A549 (cell line): ENCODE measurements at regions not wholly inside any gene's neighbourhood (a gene's known extent, or its start where the extent isn't known, plus 50 kb on each side); places are given as distances from the start of the nearest gene placed in this dataset.

Experiments used
- ATAC-seq, 2 experiments: fragments of 200-7000 bp in 1 of 2; fragments of >200 bp in 1 of 2; cut with Nextera tagmentation in 1 of 2; cut with Tn5 transposase in 1 of 2; 3 replicates each; pipeline versions ENCODE4 v1.8.0 to v1.9.1; 2018 to 2020; ENCODE audit warnings: mild to moderate bottlenecking in 1 of 2, moderate library complexity in 1 of 2
- CTCF ChIA-PET: fragments of 300-600 bp; sonication (Branson Sonifier 250); formaldehyde crosslinking; extraction: SDS; loops from one replicate; lab custom pipeline; 2021; ENCODE audit warnings: antibody characterized with exemption, inconsistent platforms; lab: Yijun Ruan, JAX
- POLR2A ChIA-PET: fragments of 350-600 bp; formaldehyde crosslinking; extraction: SDS; loops from one replicate; lab custom pipeline; 2021; ENCODE audit warnings: antibody characterized with exemption, inconsistent platforms; lab: Yijun Ruan, JAX
- DNase-seq, 2 experiments: peaks; one replicate each; pipeline versions ENCODE4 v3.0.0 to v3.0.0-alpha.2; 2011 to 2016; ENCODE audit warnings: low read depth in 1 of 2, low spot score in 1 of 2
- FAIRE-seq: peaks from 2 replicates; lab custom pipeline; 2011; peaks lifted over from hg19 to GRCh38; lab: Jason Lieb, UNC
- H3K27ac ChIP-seq, 2 experiments: fragments of >200 bp; sonication (Bioruptor Twin); formaldehyde crosslinking; 3 replicates each; pipeline ENCODE4 v1.5.1; 2016 to 2017
- H3K4me1 ChIP-seq: fragments of >200 bp; sonication (Bioruptor Twin); formaldehyde crosslinking; 3 replicates; pipeline ENCODE4 v1.6.1; 2016
- H3K4me2 ChIP-seq: fragments of >200 bp; sonication (Bioruptor Twin); formaldehyde crosslinking; 3 replicates; pipeline ENCODE4 v1.6.1; 2016
- H3K4me3 ChIP-seq: fragments of >200 bp; sonication (Bioruptor Twin); formaldehyde crosslinking; 3 replicates; pipeline ENCODE4 v1.5.1; 2016
- H3K9me3 ChIP-seq: fragments of >200 bp; sonication (Bioruptor Twin); formaldehyde crosslinking; 3 replicates; pipeline ENCODE4 v1.6.1; 2016
- ATOH8 ChIP-seq: fragments of 250-450 bp; sonication (Bioruptor Pico); IDR thresholded peaks from 2 replicates; pipeline ENCODE4 v1.5.0; 2020; ENCODE audit warnings: low read depth, mild to moderate bottlenecking, moderate library complexity
- CEBPB ChIP-seq, 2 experiments: fragments of >200 bp in 1 of 2; sonication (Bioruptor Twin) in 1 of 2; formaldehyde crosslinking in 1 of 2; IDR thresholded peaks; 2 replicates each; pipeline ENCODE4 v1.6.1; 2012 to 2016
- CTCF ChIP-seq: fragments of >200 bp; sonication (Bioruptor Twin); formaldehyde crosslinking; IDR thresholded peaks from 3 replicates; pipeline ENCODE4 v1.5.1; 2016
- E2F6 ChIP-seq: IDR thresholded peaks from 2 replicates; pipeline ENCODE4 v1.6.1; 2012; ENCODE audit warnings: low read depth, borderline replicate concordance
- EHF ChIP-seq: fragments of 250-450 bp; sonication (Bioruptor Pico); IDR thresholded peaks from 2 replicates; pipeline ENCODE4 v1.5.0; 2020; ENCODE audit warnings: mild to moderate bottlenecking
- EHMT2 ChIP-seq: fragments of 200-600 bp; sonication (generic); IDR thresholded peaks from 2 replicates; pipeline ENCODE4 v1.6.1; 2016; ENCODE audit warnings: antibody characterized with exemption, low read depth, mild to moderate bottlenecking, moderate library complexity
- ELK1 ChIP-seq: fragments of 150-350 bp; IDR thresholded peaks from 2 replicates; pipeline ENCODE4 v1.6.1; 2014; ENCODE audit warnings: low read depth, mild to moderate bottlenecking, low read length
- ESRRA ChIP-seq: fragments of 150-350 bp; IDR thresholded peaks from 2 replicates; pipeline ENCODE4 v1.6.1; 2014; ENCODE audit warnings: mild to moderate bottlenecking, low read length, borderline replicate concordance
- FOSB ChIP-seq: fragments of 250-450 bp; sonication (Bioruptor Pico); IDR thresholded peaks from 2 replicates; pipeline ENCODE4 v1.5.0; 2020; ENCODE audit warnings: mild to moderate bottlenecking, moderate library complexity
- FOSL2 ChIP-seq, 2 experiments: fragments of 450-650 bp in 1 of 2; fragments of >200 bp in 1 of 2; sonication (Bioruptor Twin) in 1 of 2; formaldehyde crosslinking; IDR thresholded peaks; 2 replicates each; pipeline versions ENCODE4 v1.5.0 to v1.6.1; 2016 to 2020; ENCODE audit warnings: mild to moderate bottlenecking in 1 of 2, moderate library complexity in 1 of 2
- HES2 ChIP-seq: fragments of >200 bp; sonication (Bioruptor Twin); formaldehyde crosslinking; IDR thresholded peaks from 2 replicates; pipeline ENCODE4 v1.6.1; 2016
- HEYL ChIP-seq: fragments of 250-450 bp; sonication (Bioruptor Pico); IDR thresholded peaks from 2 replicates; pipeline ENCODE4 v1.8.0; 2021; ENCODE audit warnings: mild to moderate bottlenecking, moderate library complexity
- HMGXB4 ChIP-seq: fragments of 250-450 bp; sonication (Bioruptor Pico); IDR thresholded peaks from 2 replicates; pipeline ENCODE4 v1.5.0; 2021; ENCODE audit warnings: mild to moderate bottlenecking, moderate library complexity, borderline replicate concordance
- HOXB5 ChIP-seq: fragments of 250-450 bp; sonication (Bioruptor Pico); IDR thresholded peaks from 2 replicates; pipeline ENCODE4 v1.5.0; 2020; ENCODE audit warnings: mild to moderate bottlenecking, moderate library complexity
- JUN ChIP-seq, 2 experiments: fragments of >200 bp; sonication (Bioruptor Twin); formaldehyde crosslinking; IDR thresholded peaks; 2 replicates in 1 of 2; 3 replicates in 1 of 2; pipeline ENCODE4 v1.6.1; 2016 to 2017
- KDM1A ChIP-seq: fragments of 200-600 bp; sonication (generic); IDR thresholded peaks from 2 replicates; pipeline ENCODE4 v1.6.1; 2016; ENCODE audit warnings: low read depth, mild to moderate bottlenecking
- MAFK ChIP-seq: fragments of 450-650 bp; IDR thresholded peaks from 2 replicates; pipeline ENCODE4 v1.6.1; 2014; ENCODE audit not compliant: partially characterized antibody
- MAZ ChIP-seq: fragments of 150-350 bp; IDR thresholded peaks from 2 replicates; pipeline ENCODE4 v1.6.1; 2014; ENCODE audit warnings: antibody characterized with exemption, low read depth, low read length, borderline replicate concordance
- MYC ChIP-seq: IDR thresholded peaks from 2 replicates; pipeline ENCODE4 v1.6.1; 2012; ENCODE audit warnings: mild to moderate bottlenecking, inconsistent platforms, low read length, improper control_type of control experiment, borderline replicate concordance
- NFE2L2 ChIP-seq: fragments of 150-350 bp; conservative IDR thresholded peaks from 2 replicates; pipeline ENCODE4 v1.6.1; 2014; ENCODE audit warnings: low read length
- PHF8 ChIP-seq: fragments of 200-600 bp; sonication (generic); IDR thresholded peaks from 2 replicates; pipeline ENCODE4 v1.6.1; 2016; ENCODE audit warnings: low read depth, mild to moderate bottlenecking, antibody characterized with exemption, moderate library complexity, borderline replicate concordance
- POLR2A ChIP-seq: IDR thresholded peaks from 2 replicates; pipeline ENCODE4 v1.6.1; 2012; ENCODE audit warnings: mild to moderate bottlenecking, low read length
- POLR2AphosphoS2 ChIP-seq: conservative IDR thresholded peaks from 2 replicates; pipeline ENCODE4 v1.6.1; 2012; ENCODE audit warnings: low read length, improper control_type of control experiment, inconsistent platforms
- RAD21 ChIP-seq, 2 experiments: fragments of >200 bp in 1 of 2; sonication (Bioruptor Twin) in 1 of 2; formaldehyde crosslinking in 1 of 2; IDR thresholded peaks in 1 of 2; conservative IDR thresholded peaks in 1 of 2; 2 replicates in 1 of 2; 3 replicates in 1 of 2; pipeline ENCODE4 v1.6.1; 2012 to 2018; ENCODE audit warnings: inconsistent platforms in 1 of 2
- SMC3 ChIP-seq: fragments of >200 bp; sonication (Bioruptor Twin); formaldehyde crosslinking; IDR thresholded peaks from 3 replicates; pipeline ENCODE4 v1.6.1; 2018; ENCODE audit warnings: inconsistent platforms
- TP53 ChIP-seq: fragments of 250-450 bp; sonication (Bioruptor Pico); IDR thresholded peaks from 2 replicates; pipeline ENCODE4 v1.5.0; 2021; ENCODE audit warnings: mild to moderate bottlenecking, moderate library complexity
- USF2 ChIP-seq: fragments of 450-650 bp; IDR thresholded peaks from 2 replicates; pipeline ENCODE4 v1.6.1; 2014; ENCODE audit warnings: antibody characterized with exemption
- ZC3H11A ChIP-seq: fragments of 450-650 bp; IDR thresholded peaks from 2 replicates; pipeline ENCODE4 v1.6.1; 2014; ENCODE audit warnings: antibody characterized with exemption, mild to moderate bottlenecking
- ZFP36 ChIP-seq: fragments of 450-650 bp; IDR thresholded peaks from 2 replicates; pipeline ENCODE4 v1.6.1; 2014; ENCODE audit warnings: borderline replicate concordance; ENCODE audit not compliant: partially characterized antibody
- ZSCAN20 ChIP-seq: fragments of 250-450 bp; sonication (Bioruptor Pico); IDR thresholded peaks from 2 replicates; pipeline ENCODE4 v1.8.0; 2022; ENCODE audit warnings: mild to moderate bottlenecking, moderate library complexity
- WGBS: methylation state at CpG from one replicate; pipeline ENCODE4 v1.1.6; 2017; ENCODE audit errors: missing lambda C conversion rate; 5-methylcytosine and 5-hydroxymethylcytosine counted together

- Histone ChIP-seq H3K4me3 (no peak overlapping the region), H3K4me2 (no peak overlapping the region), H3K9me3 (no peaks in the 10 kb centered on the region), H3K27ac (no peak overlapping the region), H3K4me1 (no peaks in the 10 kb centered on the region)
- TF ChIP-seq ZFP36 (no peak), NFE2L2 (no peak), HES2 (no peak), ATOH8 (CRISPR knock-in tag) (no peak), ZC3H11A (no peak), ESRRA (no peak), HOXB5 (CRISPR knock-in tag) (no peak), POLR2A (no peak), E2F6 (no peak), MYC (no peak), POLR2AphosphoS2 (no peak), RAD21 (conservative IDR thresholded peaks at IDR 0.05 in 1 of 2, IDR thresholded peaks at IDR 0.05 in 1 of 2) (no peak), ELK1 (no peak), FOSB (no peak), JUN (IDR thresholded peaks at IDR 0.05) (no peak), FOSL2 (IDR thresholded peaks at IDR 0.05) (no peak), FOSL2 (CRISPR knock-in tag; IDR thresholded peaks at IDR 0.05) (no peak), HEYL (no peak), CEBPB (IDR thresholded peaks at IDR 0.05) (no peak), MAFK (no peak), USF2 (no peak)
- FAIRE-seq = no peak
- WGBS = 0% methylated on average over 3 of the region's 3 CpGs
- POLR2A ChIA-PET = no interaction called here
- no peak for DNase-seq
- CTCF ChIA-PET = no interaction called here
- ATAC-seq = no peak
Measured at GRCh38 chr4:20638825-20639224, 61.4 kb upstream of the PACRGL start.

GRCh38 chr4:20639346-20639745, 60.9 kb upstream of the PACRGL start:
- 7% methylated on average over 1 of the region's 1 CpG for WGBS
- CTCF ChIA-PET = no interaction called here
- H3K4me3 ChIP-seq = no peak overlapping the region

More at GRCh38 chr4:20639346-20639745, 60.9 kb upstream of the PACRGL start:
- Histone ChIP-seq H3K9me3 (no peaks in the 10 kb centered on the region), H3K27ac (no peak overlapping the region), H3K4me1 (no peaks in the 10 kb centered on the region), H3K4me2 (no peak overlapping the region)
- no peak for ATAC-seq
- FAIRE-seq = no peak
- no peak for DNase-seq
- TF ChIP-seq PHF8 = no peak
- no peak for TF ChIP-seq FOSL2 (IDR thresholded peaks at IDR 0.05)
- no peak for TF ChIP-seq FOSL2 (CRISPR knock-in tag; IDR thresholded peaks at IDR 0.05)
- TF ChIP-seq SMC3 = no peak
- TF ChIP-seq ATOH8 (CRISPR knock-in tag) = no peak
- TF ChIP-seq ZSCAN20 = no peak
- no peak for TF ChIP-seq HMGXB4 (CRISPR knock-in tag)
- no peak for TF ChIP-seq ZC3H11A
- no peak for TF ChIP-seq CTCF
- no peak for TF ChIP-seq KDM1A
- no peak for TF ChIP-seq HEYL
- TF ChIP-seq MAZ = no peak
- TF ChIP-seq EHF (CRISPR knock-in tag) = no peak
- no peak for TF ChIP-seq HOXB5 (CRISPR knock-in tag)
- TF ChIP-seq ZFP36 = no peak
- TF ChIP-seq TP53 = no peak
- TF ChIP-seq RAD21 (conservative IDR thresholded peaks at IDR 0.05 in 1 of 2, IDR thresholded peaks at IDR 0.05 in 1 of 2) = no peak
- TF ChIP-seq EHMT2 = no peak
- POLR2A ChIA-PET = no interaction called here
